OCI-LY1 (cell line): ENCODE measurements at regions not wholly inside any gene's neighbourhood (a gene's known extent, or its start where the extent isn't known, plus 50 kb on each side); places are given as distances from the start of the nearest gene placed in this dataset.

ENCODE experiments used
- EZH2 ChIP-seq: fragments of 200-600 bp; sonication (generic), shearing (Covaris generic); IDR thresholded peaks from 2 replicates; pipeline ENCODE4 v1.8.0; 2017; ENCODE audit warnings: borderline replicate concordance, mixed run types, mild to moderate bottlenecking, antibody characterized with exemption, low read length, moderate library complexity, mixed read lengths
- TF ChIP-seq, protein P1 (sequence below): fragments of 200-600 bp; sonication (generic), shearing (Covaris generic); IDR thresholded peaks from 2 replicates; pipeline ENCODE4 v1.5.1; 2017; ENCODE audit warnings: mild to moderate bottlenecking, antibody characterized with exemption, low read length, moderate library complexity, mixed read lengths

DNA sequence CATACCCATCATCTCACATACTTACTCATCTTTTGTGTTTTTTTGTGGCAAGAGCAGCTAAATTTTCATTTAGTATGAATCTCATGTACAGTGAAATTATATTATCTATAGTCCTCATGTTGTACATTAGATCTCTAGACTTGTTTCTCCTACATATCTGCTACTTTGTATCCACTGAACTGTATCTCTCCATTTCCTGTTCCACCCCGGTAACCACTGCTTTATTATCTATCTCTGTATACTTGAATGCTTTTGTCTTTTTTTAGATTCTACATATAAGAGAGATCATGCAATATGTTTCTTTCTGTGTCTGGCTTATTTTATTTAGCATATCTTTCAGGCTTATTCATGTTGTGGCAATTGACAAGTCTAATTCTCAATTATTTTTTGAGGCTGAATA lies 125.1 kb downstream of the ANKRD7 start:
- TF ChIP-seq, protein P1, sequence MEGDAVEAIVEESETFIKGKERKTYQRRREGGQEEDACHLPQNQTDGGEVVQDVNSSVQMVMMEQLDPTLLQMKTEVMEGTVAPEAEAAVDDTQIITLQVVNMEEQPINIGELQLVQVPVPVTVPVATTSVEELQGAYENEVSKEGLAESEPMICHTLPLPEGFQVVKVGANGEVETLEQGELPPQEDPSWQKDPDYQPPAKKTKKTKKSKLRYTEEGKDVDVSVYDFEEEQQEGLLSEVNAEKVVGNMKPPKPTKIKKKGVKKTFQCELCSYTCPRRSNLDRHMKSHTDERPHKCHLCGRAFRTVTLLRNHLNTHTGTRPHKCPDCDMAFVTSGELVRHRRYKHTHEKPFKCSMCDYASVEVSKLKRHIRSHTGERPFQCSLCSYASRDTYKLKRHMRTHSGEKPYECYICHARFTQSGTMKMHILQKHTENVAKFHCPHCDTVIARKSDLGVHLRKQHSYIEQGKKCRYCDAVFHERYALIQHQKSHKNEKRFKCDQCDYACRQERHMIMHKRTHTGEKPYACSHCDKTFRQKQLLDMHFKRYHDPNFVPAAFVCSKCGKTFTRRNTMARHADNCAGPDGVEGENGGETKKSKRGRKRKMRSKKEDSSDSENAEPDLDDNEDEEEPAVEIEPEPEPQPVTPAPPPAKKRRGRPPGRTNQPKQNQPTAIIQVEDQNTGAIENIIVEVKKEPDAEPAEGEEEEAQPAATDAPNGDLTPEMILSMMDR, result no peak
- TF ChIP-seq EZH2, result no peak
